Choroid plexus epithelial cell (primary cell): ENCODE measurements at regions not wholly inside any gene's neighbourhood (a gene's known extent, or its start where the extent isn't known, plus 50 kb on each side); places are given as distances from the start of the nearest gene placed in this dataset.
A peak's percentile ranks its signal among the peaks of the same experiment; 100 is the strongest.

Source experiments
- DNase-seq: peaks from one replicate; pipeline ENCODE4 v3.0.0-alpha.2; 2010; ENCODE audit warnings: low read depth
- H3K4me3 ChIP-seq: 2 replicates; pipeline ENCODE4 v1.5.1; 2011; ENCODE audit warnings: low read depth, mild to moderate bottlenecking, control low read depth, low read length, moderate library complexity
- CTCF ChIP-seq: conservative IDR thresholded peaks from 2 replicates; pipeline ENCODE4 v1.5.1; 2011; ENCODE audit warnings: low read depth, mild to moderate bottlenecking, control low read depth, inconsistent platforms, low read length, moderate library complexity

- H3K4me3 ChIP-seq = no peak overlapping the region
- peak; percentile 92 for TF ChIP-seq CTCF
- peak; percentile 63 for DNase-seq
These were observed 84.8 kb upstream of the COL13A1 start for GRCh38 chr10:69716711-69717560.

- no peak overlapping the region for H3K4me3 ChIP-seq
- no peak for TF ChIP-seq CTCF
- DNase-seq = peak; percentile 42
These were observed 82.8 kb upstream of the COL13A1 start for GRCh38 chr10:69718951-69719350.

- DNase-seq = peak; percentile 85
- no peak for TF ChIP-seq CTCF
- H3K4me3 ChIP-seq = no peak overlapping the region
These were observed 79.9 kb upstream of the COL13A1 start for GRCh38 chr10:69721690-69722310.

GRCh38 chr10:69723653-69724052 is 78.1 kb upstream of the COL13A1 start:
- no peak for TF ChIP-seq CTCF
- no peak for DNase-seq
- H3K4me3 ChIP-seq = no peak overlapping the region

GRCh38 chr10:69726850-69727249 is 74.9 kb upstream of the COL13A1 start:
- no peak for DNase-seq
- no peak overlapping the region for H3K4me3 ChIP-seq
- TF ChIP-seq CTCF = no peak

- TF ChIP-seq CTCF = no peak
- peak; percentile 68 for DNase-seq
- no peak overlapping the region for H3K4me3 ChIP-seq
These were observed 73.3 kb upstream of the COL13A1 start for GRCh38 chr10:69728335-69728870.
